H9 (cell line): ENCODE measurements at regions not wholly inside any gene's neighbourhood (a gene's known extent, or its start where the extent isn't known, plus 50 kb on each side); places are given as distances from the start of the nearest gene placed in this dataset.

Experiments
- DNase-seq: peaks from one replicate; pipeline ENCODE4 v3.0.0-alpha.2; 2017
- H2AFZ ChIP-seq: one replicate; pipeline ENCODE4 v1.6.1; 2013; ENCODE audit warnings: mild to moderate bottlenecking, low read length, control low read depth, moderate library complexity
- H2AK5ac ChIP-seq: 2 replicates; pipeline ENCODE4 v1.6.1; 2013; ENCODE audit warnings: low read length, control low read depth, mixed read lengths; ENCODE audit not compliant: insufficient read length
- H2BK120ac ChIP-seq: one replicate; pipeline ENCODE4 v1.6.1; 2013; ENCODE audit warnings: low read depth, mild to moderate bottlenecking, low read length, control low read depth, inconsistent platforms; ENCODE audit not compliant: poor library complexity, severe bottlenecking
- H2BK12ac ChIP-seq: 2 replicates; pipeline ENCODE4 v1.6.1; 2013; ENCODE audit warnings: low read length, control low read depth, mixed read lengths, low read depth; ENCODE audit not compliant: insufficient read length
- H2BK15ac ChIP-seq: 2 replicates; pipeline ENCODE4 v1.6.1; 2013; ENCODE audit warnings: low read depth, low read length, control low read depth
- H2BK20ac ChIP-seq: one replicate; pipeline ENCODE4 v1.6.1; 2013; ENCODE audit warnings: low read depth, mild to moderate bottlenecking, low read length, control low read depth, inconsistent platforms; ENCODE audit not compliant: poor library complexity, severe bottlenecking
- H2BK5ac ChIP-seq: 2 replicates; pipeline ENCODE4 v1.6.1; 2013; ENCODE audit warnings: low read length, control low read depth, mixed read lengths; ENCODE audit not compliant: insufficient read length
- H3K14ac ChIP-seq: 2 replicates; pipeline ENCODE4 v1.6.1; 2013; ENCODE audit warnings: low read length, control low read depth; ENCODE audit not compliant: insufficient read depth
- H3K18ac ChIP-seq: 2 replicates; pipeline ENCODE4 v1.6.1; 2013; ENCODE audit warnings: low read depth, mild to moderate bottlenecking, mixed read lengths, low read length, control low read depth; ENCODE audit not compliant: insufficient read length
- H3K23ac ChIP-seq: 2 replicates; pipeline ENCODE4 v1.6.1; 2013; ENCODE audit warnings: low read length, control low read depth, mixed read lengths, low read depth; ENCODE audit not compliant: insufficient read length
- H3K23me2 ChIP-seq: 2 replicates; pipeline ENCODE4 v1.6.1; 2013; ENCODE audit warnings: low read depth, mild to moderate bottlenecking, mixed read lengths, low read length, control low read depth; ENCODE audit not compliant: insufficient read length, poor library complexity, severe bottlenecking
- H3K27ac ChIP-seq: 2 replicates; pipeline ENCODE4 v1.5.1; 2013; ENCODE audit warnings: low read length, control low read depth, mixed read lengths, low read depth; ENCODE audit not compliant: insufficient read length
- H3K27me3 ChIP-seq: 2 replicates; pipeline ENCODE4 v1.6.1; 2013; ENCODE audit warnings: low read length, control low read depth, inconsistent platforms; ENCODE audit not compliant: insufficient read depth
- H3K4ac ChIP-seq: 2 replicates; pipeline ENCODE4 v1.6.1; 2013; ENCODE audit warnings: low read depth, mild to moderate bottlenecking, control low read depth, inconsistent platforms, low read length, moderate library complexity
- H3K4me1 ChIP-seq: 2 replicates; pipeline ENCODE4 v1.6.1; 2013; ENCODE audit warnings: low read length, control low read depth, inconsistent platforms; ENCODE audit not compliant: insufficient read depth
- H3K4me2 ChIP-seq: 2 replicates; pipeline ENCODE4 v1.6.1; 2013; ENCODE audit warnings: low read length, control low read depth, mixed read lengths; ENCODE audit not compliant: insufficient read length, insufficient read depth
- H3K56ac ChIP-seq: 2 replicates; pipeline ENCODE4 v1.6.1; 2013; ENCODE audit warnings: low read depth, mild to moderate bottlenecking, mixed read lengths, low read length, control low read depth; ENCODE audit not compliant: insufficient read length
- H3K79me1 ChIP-seq: 2 replicates; pipeline ENCODE4 v1.6.1; 2013; ENCODE audit warnings: low read depth, mild to moderate bottlenecking, moderate library complexity, low read length, control low read depth, inconsistent platforms; ENCODE audit not compliant: insufficient read depth, poor library complexity, severe bottlenecking
- H3K79me2 ChIP-seq: 2 replicates; pipeline ENCODE4 v1.6.1; 2013; ENCODE audit warnings: low read length, control low read depth, inconsistent platforms; ENCODE audit not compliant: insufficient read depth
- H3K9ac ChIP-seq: 2 replicates; pipeline ENCODE4 v1.6.1; 2013; ENCODE audit warnings: low read length, control low read depth, mixed read lengths; ENCODE audit not compliant: insufficient read length; ENCODE audit errors: extremely low read depth
- H3K9me3 ChIP-seq: one replicate; pipeline ENCODE4 v1.6.1; 2013; ENCODE audit warnings: low read depth, low read length, inconsistent platforms; ENCODE audit not compliant: control insufficient read depth
- H3T11ph ChIP-seq: one replicate; pipeline ENCODE4 v1.6.1; 2013; ENCODE audit warnings: mild to moderate bottlenecking, low read length, control low read depth, inconsistent platforms
- H4K20me1 ChIP-seq: one replicate; pipeline ENCODE4 v1.6.1; 2013; ENCODE audit not compliant: control insufficient read depth, insufficient read length, insufficient read depth
- H4K5ac ChIP-seq: 2 replicates; pipeline ENCODE4 v1.6.1; 2013; ENCODE audit warnings: low read depth, mild to moderate bottlenecking, mixed read lengths, low read length, control low read depth; ENCODE audit not compliant: insufficient read length
- H4K8ac ChIP-seq: replicated peaks from 2 replicates; pipeline ENCODE4 v1.6.1; 2013; ENCODE audit warnings: low read length, control low read depth, mixed read lengths, low read depth; ENCODE audit not compliant: insufficient read length
- H4K91ac ChIP-seq: 2 replicates; pipeline ENCODE4 v1.6.1; 2013; ENCODE audit warnings: low read depth, mild to moderate bottlenecking, moderate library complexity, mixed read lengths, low read length, control low read depth; ENCODE audit not compliant: insufficient read length
- H3K27ac Mint-ChIP-seq, 3 experiments: 2 replicates in 2 of 3; 3 replicates in 1 of 3; pipeline ENCODE4 v1.8.0; 2020 to 2021; ENCODE audit warnings: mixed read lengths in 3 of 3, mild to moderate bottlenecking in 1 of 3, moderate library complexity in 1 of 3
- H3K27me3 Mint-ChIP-seq: 2 replicates; pipeline ENCODE4 v1.8.0; 2021; ENCODE audit warnings: low read depth, mild to moderate bottlenecking, moderate library complexity, mixed read lengths
- H3K36me3 Mint-ChIP-seq, 3 experiments: 2 replicates in 2 of 3; 3 replicates in 1 of 3; pipeline ENCODE4 v1.8.0; 2020 to 2021; ENCODE audit warnings: low read depth in 3 of 3, mixed read lengths in 3 of 3; ENCODE audit not compliant: insufficient read depth in 1 of 3
- H3K4me1 Mint-ChIP-seq, 2 experiments: 2 replicates each; pipeline ENCODE4 v1.8.0; 2020; ENCODE audit warnings: mixed read lengths in 2 of 2
- H3K4me3 Mint-ChIP-seq, 2 experiments: 2 replicates in 1 of 2; 3 replicates in 1 of 2; pipeline ENCODE4 v1.8.0; 2020 to 2021; ENCODE audit warnings: mild to moderate bottlenecking in 2 of 2, mixed read lengths in 2 of 2, moderate library complexity in 1 of 2
- H3K9me3 Mint-ChIP-seq, 2 experiments: 2 replicates in 1 of 2; 3 replicates in 1 of 2; pipeline ENCODE4 v1.8.0; 2020; ENCODE audit warnings: mild to moderate bottlenecking in 2 of 2, mixed read lengths in 2 of 2, moderate library complexity in 1 of 2
- WGBS: extraction: QIAGEN DNeasy Blood & Tissue Kit; methylation state at CpG from one replicate; pipeline ENCODE4 v1.1.7; 2013; ENCODE audit warnings: missing lambda C conversion rate, low lambda C conversion rate, mixed read lengths; ENCODE audit not compliant: insufficient read length; ENCODE audit errors: extremely low coverage; 5-methylcytosine and 5-hydroxymethylcytosine counted together
- TF ChIP-seq, protein P1 (sequence below): fragments of 200-600 bp; sonication (generic); conservative IDR thresholded peaks from 3 replicates; pipeline ENCODE4 v1.8.0; 2021; ENCODE audit warnings: antibody characterized with exemption, mild to moderate bottlenecking

DNA sequence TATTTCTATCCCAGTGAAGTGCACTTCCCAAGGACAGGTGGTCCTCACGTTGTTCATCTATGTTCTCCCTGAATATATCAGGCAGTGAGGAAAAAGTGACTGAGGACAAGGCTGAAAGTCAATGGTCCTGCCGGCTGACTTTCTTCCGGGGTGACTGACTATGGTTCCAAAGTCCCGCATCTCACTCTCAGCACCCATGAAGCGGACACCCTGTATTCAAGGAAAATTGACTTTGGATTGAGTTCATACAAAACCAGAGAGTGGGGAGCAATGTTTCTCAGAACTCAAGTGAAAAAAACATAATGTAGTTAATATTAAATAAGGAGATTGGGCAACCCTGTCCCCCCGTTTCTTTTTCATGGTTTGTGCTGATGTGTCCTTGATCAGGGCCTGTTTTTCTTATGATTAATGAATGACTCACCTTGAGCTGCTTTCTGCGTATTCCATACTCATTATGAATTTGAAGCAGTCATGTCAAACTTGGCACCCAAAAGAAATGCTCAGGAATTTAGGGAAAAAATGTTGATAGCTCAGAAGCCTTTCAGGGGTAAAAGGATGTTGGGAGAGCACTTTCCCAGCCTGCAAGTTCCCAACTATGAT is 184.0 kb downstream of the CYLD start:
- Histone ChIP-seq H2BK15ac (no peak overlapping the region), H4K5ac (no peak overlapping the region), H3K4me1 (no peaks in the 10 kb centered on the region), H2AFZ (no peak overlapping the region), H2BK5ac (no peak overlapping the region), H4K91ac (no peak overlapping the region), H3K9me3 (no peaks in the 10 kb centered on the region), H3K4ac (no peak overlapping the region), H3K27me3 (no peaks in the 10 kb centered on the region), H3T11ph (no peak overlapping the region), H4K20me1 (no peaks in the 10 kb centered on the region), H2AK5ac (no peak overlapping the region), H3K56ac (no peak overlapping the region), H3K9ac (no peak overlapping the region), H3K4me2 (no peak overlapping the region), H3K27ac (no peak overlapping the region), H3K79me1 (no peaks in the 10 kb centered on the region), H2BK20ac (no peak overlapping the region), H3K14ac (no peak overlapping the region), H4K8ac (no peak overlapping the region), H3K79me2 (no peaks in the 10 kb centered on the region), H3K23ac (no peak overlapping the region), H3K23me2 (no peaks in the 10 kb centered on the region), H3K18ac (no peak overlapping the region), H2BK12ac (no peak overlapping the region), H2BK120ac (no peak overlapping the region)
- Mint-ChIP-seq H3K27ac (no peak overlapping the region), H3K36me3 (no peaks in the 10 kb centered on the region), H3K4me1 (peaks cover 9 to 10% of the 10 kb centered on the region in 2 experiments), H3K9me3 (peaks cover 0 to 2% of the 10 kb centered on the region in 2 experiments; a peak in 1 of 5 replicates), H3K27me3 (peaks cover 7% of the 10 kb centered on the region; the same call in 1 of the 2 replicates), H3K4me3 (no peak overlapping the region)
- DNase-seq, result no peak
- no CpG with 5 or more reads among the region's 7 CpGs for WGBS
- TF ChIP-seq, protein P1, sequence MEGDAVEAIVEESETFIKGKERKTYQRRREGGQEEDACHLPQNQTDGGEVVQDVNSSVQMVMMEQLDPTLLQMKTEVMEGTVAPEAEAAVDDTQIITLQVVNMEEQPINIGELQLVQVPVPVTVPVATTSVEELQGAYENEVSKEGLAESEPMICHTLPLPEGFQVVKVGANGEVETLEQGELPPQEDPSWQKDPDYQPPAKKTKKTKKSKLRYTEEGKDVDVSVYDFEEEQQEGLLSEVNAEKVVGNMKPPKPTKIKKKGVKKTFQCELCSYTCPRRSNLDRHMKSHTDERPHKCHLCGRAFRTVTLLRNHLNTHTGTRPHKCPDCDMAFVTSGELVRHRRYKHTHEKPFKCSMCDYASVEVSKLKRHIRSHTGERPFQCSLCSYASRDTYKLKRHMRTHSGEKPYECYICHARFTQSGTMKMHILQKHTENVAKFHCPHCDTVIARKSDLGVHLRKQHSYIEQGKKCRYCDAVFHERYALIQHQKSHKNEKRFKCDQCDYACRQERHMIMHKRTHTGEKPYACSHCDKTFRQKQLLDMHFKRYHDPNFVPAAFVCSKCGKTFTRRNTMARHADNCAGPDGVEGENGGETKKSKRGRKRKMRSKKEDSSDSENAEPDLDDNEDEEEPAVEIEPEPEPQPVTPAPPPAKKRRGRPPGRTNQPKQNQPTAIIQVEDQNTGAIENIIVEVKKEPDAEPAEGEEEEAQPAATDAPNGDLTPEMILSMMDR, result no peak
